Endothelial cell of umbilical vein (primary cell): ENCODE measurements at regions not wholly inside any gene's neighbourhood (a gene's known extent, or its start where the extent isn't known, plus 50 kb on each side); places are given as distances from the start of the nearest gene placed in this dataset.

ENCODE experiments used
- BruUV-seq: library from RNA; stranded (reverse); fragments of 400-500 nt; replicated peaks from 2 replicates; lab custom pipeline; 2021; lab: Mats Ljungman, UMichigan
- CTCF ChIA-PET: fragments of 300-600, 350-600 bp; sonication (Branson Sonifier 250); formaldehyde crosslinking; loops from one replicate; lab custom pipeline; 2021; ENCODE audit warnings: antibody characterized with exemption, inconsistent platforms; lab: Charles Lee
- POLR2A ChIA-PET: fragments of 300-600, 350-600 bp; sonication (Branson Sonifier 250); formaldehyde crosslinking; loops from one replicate; lab custom pipeline; 2021; ENCODE audit warnings: antibody characterized with exemption, inconsistent platforms; lab: Charles Lee
- DNase-seq: peaks from one replicate; pipeline ENCODE4 v3.0.0-alpha.2; 2011; ENCODE audit warnings: low read depth, low spot score
- FAIRE-seq: peaks from 2 replicates; lab custom pipeline; 2011; peaks lifted over from hg19 to GRCh38; lab: Jason Lieb, UNC
- H2AFZ ChIP-seq: 2 replicates; pipeline ENCODE4 v1.6.0; 2012; ENCODE audit warnings: low read depth, low read length, control low read depth, inconsistent platforms
- H3K27ac ChIP-seq: 2 replicates; pipeline ENCODE4 v1.5.1; 2011; ENCODE audit warnings: low read depth, mild to moderate bottlenecking, control low read depth, low read length, moderate library complexity; ENCODE audit not compliant: insufficient read depth
- H3K27me3 ChIP-seq, 2 experiments: 2 replicates each; pipeline versions ENCODE4 v1.6.0 to v1.6.1; 2011; ENCODE audit warnings: low read length in 2 of 2, mixed read lengths in 1 of 2; ENCODE audit not compliant: control insufficient read depth in 2 of 2, insufficient read depth in 2 of 2
- H3K36me3 ChIP-seq, 2 experiments: 2 replicates in 1 of 2; 3 replicates in 1 of 2; pipeline ENCODE4 v1.5.1; 2011; ENCODE audit warnings: low read length in 2 of 2, mild to moderate bottlenecking in 1 of 2, moderate library complexity in 1 of 2; ENCODE audit not compliant: control insufficient read depth in 2 of 2, insufficient read depth in 2 of 2; ENCODE audit errors: extremely low read depth in 1 of 2
- H3K4me1 ChIP-seq: 3 replicates; pipeline ENCODE4 v1.5.1; 2011; ENCODE audit warnings: mild to moderate bottlenecking, low read length; ENCODE audit not compliant: control insufficient read depth, insufficient read depth; ENCODE audit errors: extremely low read depth
- H3K4me2 ChIP-seq: 2 replicates; pipeline ENCODE4 v1.6.1; 2011; ENCODE audit warnings: low read length, control low read depth, mixed read lengths; ENCODE audit not compliant: insufficient read depth
- H3K4me3 ChIP-seq, 3 experiments: fragments of 200-600 bp in 1 of 3; sonication (generic), shearing (Covaris generic) in 1 of 3; replicated peaks in 1 of 3; 2 replicates each; pipeline ENCODE4 v1.5.1; 2011 to 2016; ENCODE audit warnings: control low read depth in 3 of 3, low read length in 3 of 3, mild to moderate bottlenecking in 2 of 3, inconsistent platforms in 1 of 3, low read depth in 1 of 3, moderate library complexity in 1 of 3; ENCODE audit not compliant: insufficient read depth in 1 of 3
- H3K79me2 ChIP-seq: 2 replicates; pipeline ENCODE4 v1.6.0; 2012; ENCODE audit warnings: low read length, inconsistent platforms; ENCODE audit not compliant: control insufficient read depth, insufficient read depth
- H3K9ac ChIP-seq: replicated peaks from 2 replicates; pipeline ENCODE3; 2011; ENCODE audit warnings: low read length, control low read depth; ENCODE audit not compliant: insufficient read depth; ENCODE audit errors: extremely low read depth
- H3K9me1 ChIP-seq: replicated peaks from 3 replicates; pipeline ENCODE4 v1.6.0; 2011; ENCODE audit warnings: mild to moderate bottlenecking, low read length; ENCODE audit not compliant: control insufficient read depth, insufficient read depth; ENCODE audit errors: extremely low read depth
- H3K9me3 ChIP-seq: replicated peaks from 2 replicates; pipeline ENCODE4 v1.5.1; 2012; ENCODE audit warnings: low read length, inconsistent platforms; ENCODE audit not compliant: control insufficient read depth, insufficient read depth
- H4K20me1 ChIP-seq: replicated peaks from 2 replicates; pipeline ENCODE3; 2011; ENCODE audit warnings: mild to moderate bottlenecking, low read length; ENCODE audit not compliant: control insufficient read depth, insufficient read depth; ENCODE audit errors: extremely low read depth
- EZH2 ChIP-seq: IDR thresholded peaks from 2 replicates; pipeline ENCODE4 v1.6.1; 2012; ENCODE audit warnings: borderline replicate concordance, low read depth, mild to moderate bottlenecking, moderate library complexity, low read length, inconsistent platforms; ENCODE audit not compliant: severe bottlenecking
- FOS ChIP-seq: IDR thresholded peaks from 2 replicates; pipeline ENCODE4 v1.6.1; 2011; ENCODE audit warnings: mild to moderate bottlenecking, low read length, moderate library complexity, borderline replicate concordance; ENCODE audit not compliant: insufficient read depth
- GATA2 ChIP-seq: IDR thresholded peaks from 2 replicates; pipeline ENCODE4 v1.7.0; 2011; ENCODE audit warnings: low read depth, mild to moderate bottlenecking, moderate library complexity, mixed read lengths, low read length; ENCODE audit not compliant: insufficient read length, insufficient read depth
- JUN ChIP-seq: IDR thresholded peaks from 2 replicates; pipeline ENCODE4 v1.6.1; 2011; ENCODE audit warnings: borderline replicate concordance, low read depth; ENCODE audit not compliant: insufficient read length, insufficient read depth
- MYC ChIP-seq: IDR thresholded peaks from one replicate; pipeline ENCODE4 v1.6.1; 2011; ENCODE audit warnings: mild to moderate bottlenecking, low read depth, low read length
- POLR2A ChIP-seq: IDR thresholded peaks from 2 replicates; pipeline ENCODE4 v1.6.1; 2012; ENCODE audit warnings: low read depth, mild to moderate bottlenecking, control low read depth, low read length
- POLR2AphosphoS5 ChIP-seq: IDR thresholded peaks from 2 replicates; pipeline ENCODE4 v1.6.1; 2012; ENCODE audit warnings: low read depth, mild to moderate bottlenecking, control low read depth, low read length, moderate library complexity; ENCODE audit not compliant: insufficient read depth
- dilution Hi-C: fragments of 300-500 bp; cut with MboI; formaldehyde crosslinking; loops from one replicate; pipeline ENCODE4 v1.15.0; 2019; ENCODE audit warnings: low sequenced_read_pairs; ENCODE audit not compliant: extremely low pct_ligation_motif_present
- intact Hi-C: fragments of 100-400 bp; cut with micrococcal nuclease; formaldehyde crosslinking; loops from one replicate; pipeline ENCODE4 v1.10.0; 2022
- TF ChIP-seq, protein P1 (sequence below), 2 donors: IDR thresholded peaks; 1 replicate in 1 of 2; 2 replicates in 1 of 2; pipeline ENCODE4 v1.5.1; 2011; ENCODE audit warnings: low read length in 2 of 2, mild to moderate bottlenecking in 2 of 2, moderate library complexity in 2 of 2, control low read depth in 1 of 2, inconsistent platforms in 1 of 2, low read depth in 1 of 2; ENCODE audit not compliant: insufficient read depth in 1 of 2; ENCODE audit errors: extremely low read depth in 1 of 2
- TF ChIP-seq, protein P2 (sequence below): IDR thresholded peaks from 2 replicates; pipeline ENCODE4 v1.6.1; 2011; ENCODE audit not compliant: insufficient read depth, insufficient read length

DNA sequence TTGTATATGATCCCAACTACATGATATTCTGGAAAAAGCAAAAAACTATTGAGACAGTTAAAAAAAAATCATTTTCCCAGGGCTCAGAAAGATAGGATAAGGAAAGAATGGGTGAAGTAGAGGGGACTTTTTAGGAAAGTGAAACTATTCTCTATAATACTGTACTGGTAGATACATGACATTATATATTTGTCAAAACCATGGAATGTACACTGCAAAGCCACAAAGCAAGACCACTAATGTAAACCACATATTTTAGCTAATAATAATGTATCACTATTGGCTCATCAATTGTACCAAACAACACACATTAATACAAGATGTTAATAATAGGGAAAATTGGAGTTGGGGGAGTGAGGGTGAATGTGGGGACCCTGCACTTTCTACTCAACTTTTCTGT is 182.6 kb downstream of the EFNB2 start:
- no peak overlapping the region for H3K9ac ChIP-seq
- FAIRE-seq, result no peak
- H3K36me3 ChIP-seq, result no peaks in the 10 kb centered on the region
- POLR2A ChIA-PET, result no interaction called here
- no peaks in the 10 kb centered on the region for H3K27me3 ChIP-seq
- intact Hi-C loops (no loop called here), dilution Hi-C loops (no loop called here)
- H3K4me3 ChIP-seq, result no peak overlapping the region
- H3K27ac ChIP-seq, result no peak overlapping the region
- BruUV-seq, result no TSS peak
- H3K4me2 ChIP-seq, result no peak overlapping the region
- H3K9me3 ChIP-seq, result no peaks in the 10 kb centered on the region
- H3K4me1 ChIP-seq, result peaks cover 29% of the 10 kb centered on the region
- CTCF ChIA-PET, result no interaction called here
- H3K9me1 ChIP-seq, result no peaks in the 10 kb centered on the region
- no peaks in the 10 kb centered on the region for H4K20me1 ChIP-seq
- TF ChIP-seq GATA2 (no peak), JUN (no peak), FOS (no peak), EZH2 (no peak), MYC (no peak), POLR2AphosphoS5 (no peak), POLR2A (no peak)
- TF ChIP-seq, protein P1, sequence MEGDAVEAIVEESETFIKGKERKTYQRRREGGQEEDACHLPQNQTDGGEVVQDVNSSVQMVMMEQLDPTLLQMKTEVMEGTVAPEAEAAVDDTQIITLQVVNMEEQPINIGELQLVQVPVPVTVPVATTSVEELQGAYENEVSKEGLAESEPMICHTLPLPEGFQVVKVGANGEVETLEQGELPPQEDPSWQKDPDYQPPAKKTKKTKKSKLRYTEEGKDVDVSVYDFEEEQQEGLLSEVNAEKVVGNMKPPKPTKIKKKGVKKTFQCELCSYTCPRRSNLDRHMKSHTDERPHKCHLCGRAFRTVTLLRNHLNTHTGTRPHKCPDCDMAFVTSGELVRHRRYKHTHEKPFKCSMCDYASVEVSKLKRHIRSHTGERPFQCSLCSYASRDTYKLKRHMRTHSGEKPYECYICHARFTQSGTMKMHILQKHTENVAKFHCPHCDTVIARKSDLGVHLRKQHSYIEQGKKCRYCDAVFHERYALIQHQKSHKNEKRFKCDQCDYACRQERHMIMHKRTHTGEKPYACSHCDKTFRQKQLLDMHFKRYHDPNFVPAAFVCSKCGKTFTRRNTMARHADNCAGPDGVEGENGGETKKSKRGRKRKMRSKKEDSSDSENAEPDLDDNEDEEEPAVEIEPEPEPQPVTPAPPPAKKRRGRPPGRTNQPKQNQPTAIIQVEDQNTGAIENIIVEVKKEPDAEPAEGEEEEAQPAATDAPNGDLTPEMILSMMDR (IDR thresholded peaks at IDR 0.05; ENCODE audit: extremely low read depth in 1 of 2, insufficient read depth in 1 of 2, low read depth in 1 of 2, low read length in 2 of 2), result no peak
- TF ChIP-seq, protein P2, sequence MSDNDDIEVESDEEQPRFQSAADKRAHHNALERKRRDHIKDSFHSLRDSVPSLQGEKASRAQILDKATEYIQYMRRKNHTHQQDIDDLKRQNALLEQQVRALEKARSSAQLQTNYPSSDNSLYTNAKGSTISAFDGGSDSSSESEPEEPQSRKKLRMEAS, result no peak
- no peaks in the 10 kb centered on the region for H3K79me2 ChIP-seq
- no peak overlapping the region for H2AFZ ChIP-seq
- no peak for DNase-seq
